Esophagus muscularis mucosa (tissue), 3 donors: ENCODE measurements at regions not wholly inside any gene's neighbourhood (a gene's known extent, or its start where the extent isn't known, plus 50 kb on each side); places are given as distances from the start of the nearest gene placed in this dataset.

Source experiments
- POLR2AphosphoS5 ChIP-seq, 2 donors: sonication (generic); formaldehyde crosslinking; IDR thresholded peaks; one replicate each; pipeline ENCODE4 v1.6.1; 2017; ENCODE audit warnings: antibody characterized with exemption in 2 of 2
- TF ChIP-seq, protein P1 (sequence below), 3 experiments: fragments of 200-600 bp in 2 of 3; fragments of 450-650 bp in 1 of 3; sonication (generic) in 2 of 3; IDR thresholded peaks; one replicate each; pipeline ENCODE4 v1.5.1; 2017 to 2019; ENCODE audit warnings: antibody characterized with exemption in 3 of 3, mild to moderate bottlenecking in 2 of 3, moderate library complexity in 1 of 3

- TF ChIP-seq, protein P1, sequence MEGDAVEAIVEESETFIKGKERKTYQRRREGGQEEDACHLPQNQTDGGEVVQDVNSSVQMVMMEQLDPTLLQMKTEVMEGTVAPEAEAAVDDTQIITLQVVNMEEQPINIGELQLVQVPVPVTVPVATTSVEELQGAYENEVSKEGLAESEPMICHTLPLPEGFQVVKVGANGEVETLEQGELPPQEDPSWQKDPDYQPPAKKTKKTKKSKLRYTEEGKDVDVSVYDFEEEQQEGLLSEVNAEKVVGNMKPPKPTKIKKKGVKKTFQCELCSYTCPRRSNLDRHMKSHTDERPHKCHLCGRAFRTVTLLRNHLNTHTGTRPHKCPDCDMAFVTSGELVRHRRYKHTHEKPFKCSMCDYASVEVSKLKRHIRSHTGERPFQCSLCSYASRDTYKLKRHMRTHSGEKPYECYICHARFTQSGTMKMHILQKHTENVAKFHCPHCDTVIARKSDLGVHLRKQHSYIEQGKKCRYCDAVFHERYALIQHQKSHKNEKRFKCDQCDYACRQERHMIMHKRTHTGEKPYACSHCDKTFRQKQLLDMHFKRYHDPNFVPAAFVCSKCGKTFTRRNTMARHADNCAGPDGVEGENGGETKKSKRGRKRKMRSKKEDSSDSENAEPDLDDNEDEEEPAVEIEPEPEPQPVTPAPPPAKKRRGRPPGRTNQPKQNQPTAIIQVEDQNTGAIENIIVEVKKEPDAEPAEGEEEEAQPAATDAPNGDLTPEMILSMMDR (IDR thresholded peaks at IDR 0.05), result no peak
- TF ChIP-seq POLR2AphosphoS5 (IDR thresholded peaks at IDR 0.05), result no peak
These were observed 73.4 kb upstream of the FREM1 start for GRCh38 chr9:14983599-14983998.
